ENCODE measurements at regions not wholly inside any gene's neighbourhood (a gene's known extent, or its start where the extent isn't known, plus 50 kb on each side); places are given as distances from the start of the nearest gene placed in this dataset.
A peak's percentile ranks its signal among the peaks of the same experiment; 100 is the strongest.

DNA sequence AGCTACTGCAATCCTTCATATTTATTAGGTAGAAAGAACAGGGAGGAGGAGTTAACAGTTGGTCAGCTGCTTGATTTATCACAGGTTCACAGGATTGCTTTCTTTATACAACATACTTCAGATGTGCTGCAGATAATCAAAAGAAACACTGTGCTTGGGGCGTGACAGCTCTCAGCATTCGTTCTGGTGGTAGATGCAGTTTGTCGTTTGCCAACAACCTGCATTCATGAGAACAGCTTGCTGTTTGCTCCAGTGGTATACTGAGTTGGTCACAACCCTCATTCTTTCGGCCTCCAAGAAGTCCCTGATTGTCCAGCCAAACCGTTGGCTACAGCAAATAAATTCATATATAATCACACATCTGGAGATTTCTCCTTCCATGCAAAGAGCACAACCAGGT lies 120.5 kb downstream of the ZNF280B start:
- Histone ChIP-seq H3K4me2 (ENCODE audit: low read depth, low read length, poor library complexity, severe bottlenecking) (no peak overlapping the region), H3K79me2 (ENCODE audit: low read length) (no peaks in the 10 kb centered on the region), H3K9me3 (ENCODE audit: low read length) (no peaks in the 10 kb centered on the region), H3K27ac (ENCODE audit: low read length) (no peak overlapping the region), H3K4me1 (ENCODE audit: low read length) (no peaks in the 10 kb centered on the region), H3K4me3 (ENCODE audit: low read length) (no peak overlapping the region), H4K20me1 (ENCODE audit: insufficient read depth, low read depth, low read length) (no peaks in the 10 kb centered on the region), H2AFZ (ENCODE audit: low read length) (no peak overlapping the region), H3K9ac (ENCODE audit: low read length) (no peak overlapping the region), H3K36me3 (ENCODE audit: insufficient read depth, low read length) (no peaks in the 10 kb centered on the region), H3K27me3 (ENCODE audit: low read length) (no peaks in the 10 kb centered on the region), H3K9me2 (replicated peaks; ENCODE audit: insufficient read depth, low read length) (no peaks in the 10 kb centered on the region)
- no peak for DNase-seq

DNA sequence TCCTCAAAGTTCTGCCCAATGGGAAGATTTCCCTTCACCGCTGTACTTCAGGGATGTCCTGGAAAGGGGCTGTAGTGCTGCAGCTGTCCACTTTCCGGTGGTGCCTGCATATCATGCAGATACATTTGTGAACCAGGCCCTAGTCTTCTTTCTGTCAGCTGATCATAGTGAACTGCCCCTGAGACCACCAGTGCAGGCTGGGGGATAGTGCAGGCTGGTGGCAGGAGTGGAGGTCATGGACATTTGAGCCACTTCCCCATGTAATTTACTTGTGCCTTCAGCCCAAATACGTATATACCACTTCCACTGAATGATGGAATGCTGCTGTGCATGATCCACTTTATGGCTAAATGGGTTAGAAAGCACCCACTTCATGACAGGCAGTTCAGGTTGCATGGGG lies 120.0 kb downstream of the ZNF280B start:
- no peak overlapping the region for H3K4me2 ChIP-seq (ENCODE audit: low read depth, low read length, poor library complexity, severe bottlenecking)
- no peaks in the 10 kb centered on the region for H3K36me3 ChIP-seq (ENCODE audit: insufficient read depth, low read length)
- no peaks in the 10 kb centered on the region for H3K4me1 ChIP-seq (ENCODE audit: low read length)
- no peaks in the 10 kb centered on the region for H4K20me1 ChIP-seq (ENCODE audit: insufficient read depth, low read depth, low read length)
- H3K9me2 ChIP-seq (replicated peaks; ENCODE audit: insufficient read depth, low read length): no peaks in the 10 kb centered on the region
- no peaks in the 10 kb centered on the region for H3K27me3 ChIP-seq (ENCODE audit: low read length)
- H3K4me3 ChIP-seq (ENCODE audit: low read length): no peak overlapping the region
- H3K27ac ChIP-seq (ENCODE audit: low read length): no peak overlapping the region
- no peak for DNase-seq
- H3K79me2 ChIP-seq (ENCODE audit: low read length): no peaks in the 10 kb centered on the region
- no peaks in the 10 kb centered on the region for H3K9me3 ChIP-seq (ENCODE audit: low read length)
- no peak overlapping the region for H3K9ac ChIP-seq (ENCODE audit: low read length)
- H2AFZ ChIP-seq (ENCODE audit: low read length): no peak overlapping the region

DNA sequence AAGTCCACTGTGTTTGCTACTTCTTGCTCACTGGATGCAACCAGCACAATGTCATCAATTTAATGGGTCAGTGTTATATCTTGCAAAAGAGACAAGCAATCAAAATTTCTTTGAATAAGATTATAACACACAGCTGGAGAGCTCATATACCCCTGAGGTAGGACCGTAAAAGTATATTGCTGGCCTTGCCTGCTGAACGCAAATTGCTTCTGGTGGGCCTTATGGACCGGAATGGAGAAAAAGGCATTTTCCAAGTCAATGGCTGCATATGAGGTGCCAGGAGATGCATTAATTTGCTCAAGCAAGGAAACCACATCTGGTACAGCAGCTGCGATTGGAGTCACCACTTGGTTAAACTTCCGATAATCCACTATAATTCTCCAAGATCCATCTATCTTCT lies 119.1 kb downstream of the ZNF280B start:
- Histone ChIP-seq H3K79me2 (ENCODE audit: low read length) (no peaks in the 10 kb centered on the region), H3K9me2 (replicated peaks; ENCODE audit: insufficient read depth, low read length) (no peaks in the 10 kb centered on the region), H3K27me3 (ENCODE audit: low read length) (no peaks in the 10 kb centered on the region), H3K36me3 (ENCODE audit: insufficient read depth, low read length) (no peaks in the 10 kb centered on the region), H3K4me1 (ENCODE audit: low read length) (peaks cover 7% of the 10 kb centered on the region), H3K9me3 (ENCODE audit: low read length) (no peaks in the 10 kb centered on the region), H4K20me1 (ENCODE audit: insufficient read depth, low read depth, low read length) (no peaks in the 10 kb centered on the region), H3K27ac (ENCODE audit: low read length) (no peak overlapping the region), H3K4me2 (ENCODE audit: low read depth, low read length, poor library complexity, severe bottlenecking) (no peak overlapping the region), H2AFZ (ENCODE audit: low read length) (no peak overlapping the region), H3K9ac (ENCODE audit: low read length) (no peak overlapping the region), H3K4me3 (ENCODE audit: low read length) (no peak overlapping the region)
- no peak for DNase-seq

DNA sequence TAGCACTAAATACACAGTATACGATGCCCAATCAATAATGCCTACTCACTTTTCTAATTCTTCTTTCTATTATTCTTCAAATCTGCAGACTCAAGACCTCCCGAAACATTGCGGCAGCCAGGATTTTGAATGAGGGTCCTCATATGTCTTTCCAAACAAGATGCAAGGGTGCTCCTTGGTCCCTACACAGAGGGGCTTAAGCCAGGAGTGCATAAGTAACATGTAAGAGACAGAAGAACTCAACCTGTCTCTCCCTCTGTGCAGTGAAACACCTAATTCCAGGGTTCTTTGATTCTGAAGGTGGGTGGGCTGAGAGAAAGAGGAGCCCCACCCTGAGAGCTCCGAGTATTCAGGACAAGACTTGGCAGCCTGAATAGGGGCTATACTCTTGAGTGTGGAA lies 117.6 kb downstream of the ZNF280B start:
- no peak for DNase-seq
- no peaks in the 10 kb centered on the region for H3K9me2 ChIP-seq (replicated peaks; ENCODE audit: insufficient read depth, low read length)
- no peak overlapping the region for H3K9ac ChIP-seq (ENCODE audit: low read length)
- H2AFZ ChIP-seq (ENCODE audit: low read length): no peak overlapping the region
- no peak overlapping the region for H3K4me2 ChIP-seq (ENCODE audit: low read depth, low read length, poor library complexity, severe bottlenecking)
- no peak overlapping the region for H3K4me3 ChIP-seq (ENCODE audit: low read length)
- H3K9me3 ChIP-seq (ENCODE audit: low read length): no peaks in the 10 kb centered on the region
- H4K20me1 ChIP-seq (ENCODE audit: insufficient read depth, low read depth, low read length): no peaks in the 10 kb centered on the region
- no peaks in the 10 kb centered on the region for H3K27me3 ChIP-seq (ENCODE audit: low read length)
- H3K79me2 ChIP-seq (ENCODE audit: low read length): no peaks in the 10 kb centered on the region
- H3K27ac ChIP-seq (ENCODE audit: low read length): no peak overlapping the region
- peaks cover 22% of the 10 kb centered on the region for H3K4me1 ChIP-seq (ENCODE audit: low read length)
- H3K36me3 ChIP-seq (ENCODE audit: insufficient read depth, low read length): no peaks in the 10 kb centered on the region

DNA sequence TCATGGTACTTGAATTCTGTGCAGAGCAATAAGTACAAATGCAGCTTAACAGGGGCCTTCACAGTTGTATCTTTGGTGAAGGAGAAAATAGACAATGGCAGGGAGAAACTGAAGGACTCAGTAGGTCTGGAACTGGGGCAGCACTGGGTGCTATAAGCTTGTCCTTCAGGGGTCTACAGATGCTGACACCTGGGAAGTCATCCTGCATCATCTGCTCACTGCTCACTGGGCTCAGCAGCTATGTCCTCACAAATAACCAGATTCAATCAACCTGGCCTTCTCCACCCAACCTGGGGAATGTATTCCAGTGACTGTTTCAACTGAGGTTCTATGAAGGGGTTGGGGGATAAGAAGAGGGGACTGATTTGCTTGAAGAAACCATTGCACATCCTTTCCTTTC lies 117.0 kb downstream of the ZNF280B start:
- H3K4me2 ChIP-seq (ENCODE audit: low read depth, low read length, poor library complexity, severe bottlenecking): no peak overlapping the region
- H3K4me3 ChIP-seq (ENCODE audit: low read length): no peak overlapping the region
- peaks cover 27% of the 10 kb centered on the region for H3K4me1 ChIP-seq (ENCODE audit: low read length)
- no peaks in the 10 kb centered on the region for H3K27me3 ChIP-seq (ENCODE audit: low read length)
- no peak overlapping the region for H2AFZ ChIP-seq (ENCODE audit: low read length)
- H3K9ac ChIP-seq (ENCODE audit: low read length): no peak overlapping the region
- H4K20me1 ChIP-seq (ENCODE audit: insufficient read depth, low read depth, low read length): no peaks in the 10 kb centered on the region
- H3K9me2 ChIP-seq (replicated peaks; ENCODE audit: insufficient read depth, low read length): no peaks in the 10 kb centered on the region
- no peak for DNase-seq
- H3K79me2 ChIP-seq (ENCODE audit: low read length): no peaks in the 10 kb centered on the region
- no peaks in the 10 kb centered on the region for H3K9me3 ChIP-seq (ENCODE audit: low read length)
- no peak overlapping the region for H3K27ac ChIP-seq (ENCODE audit: low read length)
- no peaks in the 10 kb centered on the region for H3K36me3 ChIP-seq (ENCODE audit: insufficient read depth, low read length)

DNA sequence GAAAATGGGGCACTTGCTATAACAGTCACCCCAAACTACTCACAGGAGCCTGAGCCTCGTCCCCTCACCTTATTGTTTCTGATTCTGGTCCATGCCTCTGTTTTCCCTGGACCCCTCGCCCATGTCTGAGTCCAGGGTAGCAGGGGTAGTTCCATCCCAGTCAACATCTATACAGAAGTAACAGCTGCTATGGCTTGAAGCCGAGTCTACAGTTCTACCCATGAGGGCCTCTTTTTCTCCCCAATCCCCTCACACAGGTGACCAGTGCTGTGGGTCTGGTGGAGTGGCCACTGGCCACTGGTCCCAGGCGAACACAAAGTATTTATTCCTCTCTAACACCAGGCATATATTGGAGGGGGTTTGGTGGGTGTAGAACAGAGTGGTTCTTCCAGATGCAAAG lies 116.4 kb downstream of the ZNF280B start:
- no peaks in the 10 kb centered on the region for H3K9me3 ChIP-seq (ENCODE audit: low read length)
- no peaks in the 10 kb centered on the region for H3K79me2 ChIP-seq (ENCODE audit: low read length)
- peaks cover 33% of the 10 kb centered on the region for H3K4me1 ChIP-seq (ENCODE audit: low read length)
- H3K9ac ChIP-seq (ENCODE audit: low read length): no peak overlapping the region
- no peak overlapping the region for H3K4me2 ChIP-seq (ENCODE audit: low read depth, low read length, poor library complexity, severe bottlenecking)
- no peak overlapping the region for H3K4me3 ChIP-seq (ENCODE audit: low read length)
- H3K9me2 ChIP-seq (replicated peaks; ENCODE audit: insufficient read depth, low read length): no peaks in the 10 kb centered on the region
- no peaks in the 10 kb centered on the region for H3K36me3 ChIP-seq (ENCODE audit: insufficient read depth, low read length)
- no peak for DNase-seq
- H4K20me1 ChIP-seq (ENCODE audit: insufficient read depth, low read depth, low read length): no peaks in the 10 kb centered on the region
- H3K27me3 ChIP-seq (ENCODE audit: low read length): no peaks in the 10 kb centered on the region
- H2AFZ ChIP-seq (ENCODE audit: low read length): no peak overlapping the region
- H3K27ac ChIP-seq (ENCODE audit: low read length): no peak overlapping the region

DNA sequence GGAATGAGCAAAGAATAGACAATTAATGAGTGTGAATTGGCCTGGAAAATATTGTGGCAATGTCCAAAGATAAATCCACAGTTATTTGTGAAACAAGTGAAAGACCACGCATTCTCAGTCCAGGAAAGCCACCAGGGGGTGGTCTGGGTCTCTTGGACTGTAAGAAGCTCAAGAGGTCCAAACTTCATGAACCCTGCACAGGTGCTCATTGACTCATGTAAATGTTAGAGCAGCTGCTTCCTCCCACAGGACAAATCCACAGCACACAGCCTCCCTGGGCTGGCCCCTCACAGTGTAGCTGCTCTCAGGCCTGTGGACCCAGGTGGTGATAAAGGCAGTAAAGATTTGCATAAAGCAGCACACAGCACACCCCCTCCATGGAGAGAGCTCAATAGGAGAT lies 114.0 kb downstream of the ZNF280B start:
- H3K36me3 ChIP-seq (ENCODE audit: insufficient read depth, low read length): no peaks in the 10 kb centered on the region
- H3K9me3 ChIP-seq (ENCODE audit: low read length): no peaks in the 10 kb centered on the region
- no peaks in the 10 kb centered on the region for H3K9me2 ChIP-seq (replicated peaks; ENCODE audit: insufficient read depth, low read length)
- no peaks in the 10 kb centered on the region for H3K79me2 ChIP-seq (ENCODE audit: low read length)
- H2AFZ ChIP-seq (ENCODE audit: low read length): no peak overlapping the region; the same call in 1 of the 2 replicates
- H4K20me1 ChIP-seq (ENCODE audit: insufficient read depth, low read depth, low read length): no peaks in the 10 kb centered on the region
- H3K27me3 ChIP-seq (ENCODE audit: low read length): no peaks in the 10 kb centered on the region
- peaks cover 43% of the 10 kb centered on the region for H3K4me1 ChIP-seq (ENCODE audit: low read length)
- peak overlapping the region; percentile 55 for H3K4me3 ChIP-seq (ENCODE audit: low read length)
- peak; percentile 81 for DNase-seq
- peak overlapping the region; percentile 73 for H3K9ac ChIP-seq (ENCODE audit: low read length)
- peak overlapping the region; percentile 79 for H3K4me2 ChIP-seq (ENCODE audit: low read depth, low read length, poor library complexity, severe bottlenecking)
- H3K27ac ChIP-seq (ENCODE audit: low read length): peak overlapping the region; percentile 94

DNA sequence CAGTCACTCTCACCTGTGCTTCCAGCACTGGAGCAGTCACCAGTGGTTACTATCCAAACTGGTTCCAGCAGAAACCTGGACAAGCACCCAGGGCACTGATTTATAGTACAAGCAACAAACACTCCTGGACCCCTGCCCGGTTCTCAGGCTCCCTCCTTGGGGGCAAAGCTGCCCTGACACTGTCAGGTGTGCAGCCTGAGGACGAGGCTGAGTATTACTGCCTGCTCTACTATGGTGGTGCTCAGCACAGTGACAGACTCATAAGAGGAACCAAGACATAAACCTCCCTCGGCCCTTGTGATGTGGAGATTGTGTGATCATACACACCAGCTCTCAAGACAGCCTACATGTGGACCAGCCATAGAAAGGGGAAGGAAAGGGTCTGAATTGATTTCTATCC lies 113.3 kb downstream of the ZNF280B start:
- peak overlapping the region; percentile 55 for H3K4me3 ChIP-seq (ENCODE audit: low read length)
- peak overlapping the region; percentile 79 for H3K4me2 ChIP-seq (ENCODE audit: low read depth, low read length, poor library complexity, severe bottlenecking)
- H3K9ac ChIP-seq (ENCODE audit: low read length): peak overlapping the region; percentile 73
- peaks cover 43% of the 10 kb centered on the region for H3K4me1 ChIP-seq (ENCODE audit: low read length)
- H3K9me3 ChIP-seq (ENCODE audit: low read length): no peaks in the 10 kb centered on the region
- H2AFZ ChIP-seq (ENCODE audit: low read length): peak overlapping the region; percentile 21; the same call in 1 of the 2 replicates
- DNase-seq: peak; percentile 83
- H3K9me2 ChIP-seq (replicated peaks; ENCODE audit: insufficient read depth, low read length): no peaks in the 10 kb centered on the region
- H3K79me2 ChIP-seq (ENCODE audit: low read length): no peaks in the 10 kb centered on the region
- no peaks in the 10 kb centered on the region for H4K20me1 ChIP-seq (ENCODE audit: insufficient read depth, low read depth, low read length)
- H3K27me3 ChIP-seq (ENCODE audit: low read length): no peaks in the 10 kb centered on the region
- H3K27ac ChIP-seq (ENCODE audit: low read length): peak overlapping the region; percentile 94
- H3K36me3 ChIP-seq (ENCODE audit: insufficient read depth, low read length): no peaks in the 10 kb centered on the region

DNA sequence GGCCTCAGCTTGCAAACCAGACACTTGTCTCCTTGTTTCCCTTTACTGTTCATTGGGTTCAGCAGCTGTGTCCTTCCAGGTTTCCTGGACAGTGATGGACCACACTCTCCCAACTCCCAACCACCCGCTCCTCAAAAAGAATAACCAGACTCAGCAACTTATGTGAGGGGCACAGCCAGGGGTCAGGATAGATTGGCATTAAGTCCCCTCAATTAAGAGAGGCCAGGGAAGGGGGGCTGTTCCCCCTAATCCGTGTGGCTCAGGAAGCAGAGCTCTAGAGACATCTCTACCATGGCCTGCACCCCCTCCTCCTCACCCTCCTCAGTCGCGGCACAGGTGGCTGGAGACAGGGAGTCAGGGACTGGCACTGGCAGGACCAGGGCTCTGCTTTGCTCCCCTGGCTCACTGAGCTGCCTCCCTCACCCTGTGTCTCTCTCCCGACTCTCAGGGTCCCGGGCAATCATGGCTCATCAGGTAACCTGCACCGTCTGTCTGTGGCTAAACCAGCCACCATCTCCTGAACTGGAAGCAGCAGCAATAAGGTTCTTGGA lies 111.7 kb downstream of the ZNF280B start:
- H3K4me1 ChIP-seq (ENCODE audit: low read length): peaks cover 43% of the 10 kb centered on the region
- H3K36me3 ChIP-seq (ENCODE audit: insufficient read depth, low read length): no peaks in the 10 kb centered on the region
- no peaks in the 10 kb centered on the region for H3K9me2 ChIP-seq (replicated peaks; ENCODE audit: insufficient read depth, low read length)
- no peaks in the 10 kb centered on the region for H4K20me1 ChIP-seq (ENCODE audit: insufficient read depth, low read depth, low read length)
- no peak overlapping the region for H3K9ac ChIP-seq (ENCODE audit: low read length)
- no peak for DNase-seq
- H3K9me3 ChIP-seq (ENCODE audit: low read length): no peaks in the 10 kb centered on the region
- no peak overlapping the region for H3K4me3 ChIP-seq (ENCODE audit: low read length)
- no peaks in the 10 kb centered on the region for H3K79me2 ChIP-seq (ENCODE audit: low read length)
- H3K4me2 ChIP-seq (ENCODE audit: low read depth, low read length, poor library complexity, severe bottlenecking): no peak overlapping the region
- H2AFZ ChIP-seq (ENCODE audit: low read length): no peak overlapping the region
- H3K27ac ChIP-seq (ENCODE audit: low read length): 0 out of 2 replicates have a peak overlapping the region, but pooled peaks have one; percentile 94
- H3K27me3 ChIP-seq (ENCODE audit: low read length): no peaks in the 10 kb centered on the region

All from Karpas-422 (cell line).